HCT116 (cell line): ENCODE measurements at regions not wholly inside any gene's neighbourhood (a gene's known extent, or its start where the extent isn't known, plus 50 kb on each side); places are given as distances from the start of the nearest gene placed in this dataset.

Experiments used
- CTCF ChIP-seq, 3 experiments: fragments of 200-600 bp in 1 of 3; sonication (generic) in 1 of 3; IDR thresholded peaks in 2 of 3; conservative IDR thresholded peaks in 1 of 3; 2 replicates each; pipeline ENCODE4 v1.5.1; 2012 to 2017; ENCODE audit warnings: low read depth in 2 of 3, low read length in 2 of 3, antibody characterized with exemption in 1 of 3, borderline replicate concordance in 1 of 3, control low read depth in 1 of 3, mild to moderate bottlenecking in 1 of 3, mixed read lengths in 1 of 3, mixed run types in 1 of 3, moderate library complexity in 1 of 3; ENCODE audit not compliant: insufficient read depth in 1 of 3
- SRF ChIP-seq: IDR thresholded peaks from 2 replicates; pipeline ENCODE4 v1.6.1; 2012; ENCODE audit warnings: low read depth

- TF ChIP-seq CTCF (IDR thresholded peaks at IDR 0.05 in 2 of 3, conservative IDR thresholded peaks at IDR 0.05 in 1 of 3; ENCODE audit: borderline replicate concordance in 1 of 3, insufficient read depth in 1 of 3, low read depth in 2 of 3, low read length in 2 of 3) (no peak), SRF (no peak)
Observed at GRCh38 chr1:56370513-56370912, 208.8 kb downstream of the PLPP3 start.
